H9 (cell line): ENCODE measurements at regions not wholly inside any gene's neighbourhood (a gene's known extent, or its start where the extent isn't known, plus 50 kb on each side); places are given as distances from the start of the nearest gene placed in this dataset.

Source experiments
- DNase-seq: peaks from one replicate; pipeline ENCODE4 v3.0.0-alpha.2; 2017
- H2AFZ ChIP-seq: one replicate; pipeline ENCODE4 v1.6.1; 2013; ENCODE audit warnings: mild to moderate bottlenecking, low read length, control low read depth, moderate library complexity
- H2AK5ac ChIP-seq: 2 replicates; pipeline ENCODE4 v1.6.1; 2013; ENCODE audit warnings: low read length, control low read depth, mixed read lengths; ENCODE audit not compliant: insufficient read length
- H2BK120ac ChIP-seq: one replicate; pipeline ENCODE4 v1.6.1; 2013; ENCODE audit warnings: low read depth, mild to moderate bottlenecking, low read length, control low read depth, inconsistent platforms; ENCODE audit not compliant: poor library complexity, severe bottlenecking
- H2BK12ac ChIP-seq: 2 replicates; pipeline ENCODE4 v1.6.1; 2013; ENCODE audit warnings: low read length, control low read depth, mixed read lengths, low read depth; ENCODE audit not compliant: insufficient read length
- H2BK15ac ChIP-seq: 2 replicates; pipeline ENCODE4 v1.6.1; 2013; ENCODE audit warnings: low read depth, low read length, control low read depth
- H2BK20ac ChIP-seq: one replicate; pipeline ENCODE4 v1.6.1; 2013; ENCODE audit warnings: low read depth, mild to moderate bottlenecking, low read length, control low read depth, inconsistent platforms; ENCODE audit not compliant: poor library complexity, severe bottlenecking
- H2BK5ac ChIP-seq: 2 replicates; pipeline ENCODE4 v1.6.1; 2013; ENCODE audit warnings: low read length, control low read depth, mixed read lengths; ENCODE audit not compliant: insufficient read length
- H3K14ac ChIP-seq: 2 replicates; pipeline ENCODE4 v1.6.1; 2013; ENCODE audit warnings: low read length, control low read depth; ENCODE audit not compliant: insufficient read depth
- H3K18ac ChIP-seq: 2 replicates; pipeline ENCODE4 v1.6.1; 2013; ENCODE audit warnings: low read depth, mild to moderate bottlenecking, mixed read lengths, low read length, control low read depth; ENCODE audit not compliant: insufficient read length
- H3K23ac ChIP-seq: 2 replicates; pipeline ENCODE4 v1.6.1; 2013; ENCODE audit warnings: low read length, control low read depth, mixed read lengths, low read depth; ENCODE audit not compliant: insufficient read length
- H3K23me2 ChIP-seq: 2 replicates; pipeline ENCODE4 v1.6.1; 2013; ENCODE audit warnings: low read depth, mild to moderate bottlenecking, mixed read lengths, low read length, control low read depth; ENCODE audit not compliant: insufficient read length, poor library complexity, severe bottlenecking
- H3K27ac ChIP-seq: 2 replicates; pipeline ENCODE4 v1.5.1; 2013; ENCODE audit warnings: low read length, control low read depth, mixed read lengths, low read depth; ENCODE audit not compliant: insufficient read length
- H3K27me3 ChIP-seq: 2 replicates; pipeline ENCODE4 v1.6.1; 2013; ENCODE audit warnings: low read length, control low read depth, inconsistent platforms; ENCODE audit not compliant: insufficient read depth
- H3K4ac ChIP-seq: 2 replicates; pipeline ENCODE4 v1.6.1; 2013; ENCODE audit warnings: low read depth, mild to moderate bottlenecking, control low read depth, inconsistent platforms, low read length, moderate library complexity
- H3K4me1 ChIP-seq: 2 replicates; pipeline ENCODE4 v1.6.1; 2013; ENCODE audit warnings: low read length, control low read depth, inconsistent platforms; ENCODE audit not compliant: insufficient read depth
- H3K4me2 ChIP-seq: 2 replicates; pipeline ENCODE4 v1.6.1; 2013; ENCODE audit warnings: low read length, control low read depth, mixed read lengths; ENCODE audit not compliant: insufficient read length, insufficient read depth
- H3K56ac ChIP-seq: 2 replicates; pipeline ENCODE4 v1.6.1; 2013; ENCODE audit warnings: low read depth, mild to moderate bottlenecking, mixed read lengths, low read length, control low read depth; ENCODE audit not compliant: insufficient read length
- H3K79me1 ChIP-seq: 2 replicates; pipeline ENCODE4 v1.6.1; 2013; ENCODE audit warnings: low read depth, mild to moderate bottlenecking, moderate library complexity, low read length, control low read depth, inconsistent platforms; ENCODE audit not compliant: insufficient read depth, poor library complexity, severe bottlenecking
- H3K79me2 ChIP-seq: 2 replicates; pipeline ENCODE4 v1.6.1; 2013; ENCODE audit warnings: low read length, control low read depth, inconsistent platforms; ENCODE audit not compliant: insufficient read depth
- H3K9ac ChIP-seq: 2 replicates; pipeline ENCODE4 v1.6.1; 2013; ENCODE audit warnings: low read length, control low read depth, mixed read lengths; ENCODE audit not compliant: insufficient read length; ENCODE audit errors: extremely low read depth
- H3K9me3 ChIP-seq: one replicate; pipeline ENCODE4 v1.6.1; 2013; ENCODE audit warnings: low read depth, low read length, inconsistent platforms; ENCODE audit not compliant: control insufficient read depth
- H3T11ph ChIP-seq: one replicate; pipeline ENCODE4 v1.6.1; 2013; ENCODE audit warnings: mild to moderate bottlenecking, low read length, control low read depth, inconsistent platforms
- H4K20me1 ChIP-seq: one replicate; pipeline ENCODE4 v1.6.1; 2013; ENCODE audit not compliant: control insufficient read depth, insufficient read length, insufficient read depth
- H4K5ac ChIP-seq: 2 replicates; pipeline ENCODE4 v1.6.1; 2013; ENCODE audit warnings: low read depth, mild to moderate bottlenecking, mixed read lengths, low read length, control low read depth; ENCODE audit not compliant: insufficient read length
- H4K8ac ChIP-seq: replicated peaks from 2 replicates; pipeline ENCODE4 v1.6.1; 2013; ENCODE audit warnings: low read length, control low read depth, mixed read lengths, low read depth; ENCODE audit not compliant: insufficient read length
- H4K91ac ChIP-seq: 2 replicates; pipeline ENCODE4 v1.6.1; 2013; ENCODE audit warnings: low read depth, mild to moderate bottlenecking, moderate library complexity, mixed read lengths, low read length, control low read depth; ENCODE audit not compliant: insufficient read length
- H3K27ac Mint-ChIP-seq, 3 experiments: 2 replicates in 2 of 3; 3 replicates in 1 of 3; pipeline ENCODE4 v1.8.0; 2020 to 2021; ENCODE audit warnings: mixed read lengths in 3 of 3, mild to moderate bottlenecking in 1 of 3, moderate library complexity in 1 of 3
- H3K27me3 Mint-ChIP-seq: 2 replicates; pipeline ENCODE4 v1.8.0; 2021; ENCODE audit warnings: low read depth, mild to moderate bottlenecking, moderate library complexity, mixed read lengths
- H3K36me3 Mint-ChIP-seq, 3 experiments: 2 replicates in 2 of 3; 3 replicates in 1 of 3; pipeline ENCODE4 v1.8.0; 2020 to 2021; ENCODE audit warnings: low read depth in 3 of 3, mixed read lengths in 3 of 3; ENCODE audit not compliant: insufficient read depth in 1 of 3
- H3K4me1 Mint-ChIP-seq, 2 experiments: 2 replicates each; pipeline ENCODE4 v1.8.0; 2020; ENCODE audit warnings: mixed read lengths in 2 of 2
- H3K4me3 Mint-ChIP-seq, 2 experiments: 2 replicates in 1 of 2; 3 replicates in 1 of 2; pipeline ENCODE4 v1.8.0; 2020 to 2021; ENCODE audit warnings: mild to moderate bottlenecking in 2 of 2, mixed read lengths in 2 of 2, moderate library complexity in 1 of 2
- H3K9me3 Mint-ChIP-seq, 2 experiments: 2 replicates in 1 of 2; 3 replicates in 1 of 2; pipeline ENCODE4 v1.8.0; 2020; ENCODE audit warnings: mild to moderate bottlenecking in 2 of 2, mixed read lengths in 2 of 2, moderate library complexity in 1 of 2
- CTCF ChIP-seq: fragments of 200-600 bp; sonication (generic); conservative IDR thresholded peaks from 3 replicates; pipeline ENCODE4 v1.8.0; 2021; ENCODE audit warnings: antibody characterized with exemption, mild to moderate bottlenecking
- WGBS: extraction: QIAGEN DNeasy Blood & Tissue Kit; methylation state at CpG from one replicate; pipeline ENCODE4 v1.1.7; 2013; ENCODE audit warnings: missing lambda C conversion rate, low lambda C conversion rate, mixed read lengths; ENCODE audit not compliant: insufficient read length; ENCODE audit errors: extremely low coverage; 5-methylcytosine and 5-hydroxymethylcytosine counted together

- no peak overlapping the region for H3K9ac ChIP-seq
- WGBS, result no CpG with 5 or more reads among the region's 12 CpGs
- no peak overlapping the region for H2AFZ ChIP-seq
- H3K9me3 ChIP-seq, result no peaks in the 10 kb centered on the region
- H3K27me3 Mint-ChIP-seq, result peaks cover 33% of the 10 kb centered on the region
- no peak overlapping the region for H3K23ac ChIP-seq
- no peak overlapping the region for H2BK120ac ChIP-seq
- no peak overlapping the region for H3K4me3 Mint-ChIP-seq
- H3K27ac ChIP-seq, result no peak overlapping the region
- H2BK20ac ChIP-seq, result no peak overlapping the region
- no peak overlapping the region for H3K27ac Mint-ChIP-seq
- no peak overlapping the region for H2BK12ac ChIP-seq
- H3K4me2 ChIP-seq, result no peak overlapping the region
- H3K14ac ChIP-seq, result no peak overlapping the region
- peaks cover 8 to 15% of the 10 kb centered on the region in 2 experiments for H3K4me1 Mint-ChIP-seq
- no peaks in the 10 kb centered on the region for H4K20me1 ChIP-seq
- H2BK5ac ChIP-seq, result no peak overlapping the region
- no peak overlapping the region for H3K18ac ChIP-seq
- H3K79me1 ChIP-seq, result no peaks in the 10 kb centered on the region
- no peaks in the 10 kb centered on the region for H3K4me1 ChIP-seq
- no peak overlapping the region for H4K5ac ChIP-seq
- H3K23me2 ChIP-seq, result no peaks in the 10 kb centered on the region
- no peak overlapping the region for H4K91ac ChIP-seq
- H3K27me3 ChIP-seq, result no peaks in the 10 kb centered on the region
- no peaks in the 10 kb centered on the region for H3K79me2 ChIP-seq
- no peak for DNase-seq
- no peak overlapping the region for H2BK15ac ChIP-seq
- no peak overlapping the region for H3T11ph ChIP-seq
- H3K56ac ChIP-seq, result no peak overlapping the region
- TF ChIP-seq CTCF, result no peak
- H2AK5ac ChIP-seq, result no peak overlapping the region
- no peaks in the 10 kb centered on the region for H3K9me3 Mint-ChIP-seq
- H4K8ac ChIP-seq, result no peak overlapping the region
- no peaks in the 10 kb centered on the region for H3K36me3 Mint-ChIP-seq
- H3K4ac ChIP-seq, result no peak overlapping the region
These were observed 98.5 kb upstream of the SOX1 start for GRCh38 chr13:111968336-111969010.
